ENCODE measurements at regions not wholly inside any gene's neighbourhood (a gene's known extent, or its start where the extent isn't known, plus 50 kb on each side); places are given as distances from the start of the nearest gene placed in this dataset.
A peak's percentile ranks its signal among the peaks of the same experiment; 100 is the strongest.

- in situ Hi-C loops (cut with MboI) (no loop called here), intact Hi-C loops (cut with micrococcal nuclease) (loop anchor here (5.0 kb wide), 1 partner anchor 91 kb away; no protein-coding TSS in a partner anchor)
- CTCF ChIA-PET (ENCODE audit: low intra/inter-chr PET ratio): interaction anchor here (1.5 kb wide), 1 partner anchor 91 kb away, joined by 5 read pairs; no protein-coding TSS in a partner anchor
- WGBS (ENCODE audit: insufficient coverage, low coverage, missing lambda C conversion rate): 2% methylated on average over 11 of the region's 11 CpGs
- Histone ChIP-seq H3K9me1 (ENCODE audit: control insufficient read depth, insufficient read depth, low read length) (no peaks in the 10 kb centered on the region), H3K9ac (ENCODE audit: insufficient read depth in 1 of 2, low read depth in 2 of 2, low read length in 2 of 2) (no peak overlapping the region), H4K20me1 (replicated peaks; ENCODE audit: control insufficient read depth, insufficient read depth, low read length) (no peaks in the 10 kb centered on the region), H3K9me3 (replicated peaks; ENCODE audit: control insufficient read depth, insufficient read depth, low read depth, low read length) (no peaks in the 10 kb centered on the region), H3K79me2 (ENCODE audit: control insufficient read depth, insufficient read depth, low read length) (no peaks in the 10 kb centered on the region), H3K27ac (ENCODE audit: extremely low read depth, low read depth, low read length) (no peak overlapping the region), H3K4me1 (replicated peaks in 1 of 2; ENCODE audit: control insufficient read depth in 2 of 2, insufficient read depth in 2 of 2, low read length in 2 of 2) (no peaks in the 10 kb centered on the region), H2AFZ (ENCODE audit: low read depth, low read length) (no peak overlapping the region), H3K36me3 (ENCODE audit: control insufficient read depth, insufficient read depth, low read length) (no peaks in the 10 kb centered on the region), H3K4me3 (no peak overlapping the region), H3K27me3 (ENCODE audit: control insufficient read depth in 2 of 2, insufficient read depth in 2 of 2, low read length in 2 of 2) (no peaks in the 10 kb centered on the region), H3K4me2 (ENCODE audit: insufficient read depth, low read length) (no peak overlapping the region)
- no TSS peak for BruUV-seq (replicated peaks)
- DNase-seq (ENCODE audit: extremely low read depth in 1 of 4, low spot score in 3 of 4) (peak; percentile 35 to 63 (median 50)), FAIRE-seq (peak; percentile 73), ATAC-seq (peak; percentile 99)
- POLR2A ChIA-PET: no interaction called here
- TF ChIP-seq GTF2F1 (IDR thresholded peaks at IDR 0.05; ENCODE audit: low read depth, low read length) (no peak), SMC3 (conservative IDR thresholded peaks at IDR 0.05; ENCODE audit: insufficient read depth, low read depth, low read length) (peak; percentile 43; the same call in 1 of the 2 replicates), E2F3 (CRISPR knock-in tag; IDR thresholded peaks at IDR 0.05) (no peak), REST (IDR thresholded peaks at IDR 0.05; ENCODE audit: borderline replicate concordance) (0 out of 2 replicates have a peak, but pooled peaks have one; percentile 5), REST (CRISPR knock-in tag; IDR thresholded peaks at IDR 0.05; ENCODE audit: low read depth) (no peak), PBX2 (CRISPR knock-in tag; IDR thresholded peaks at IDR 0.05; ENCODE audit: low read depth) (no peak), PBX2 (tag; conservative IDR thresholded peaks at IDR 0.05; ENCODE audit: low read depth) (peak; percentile 36), E2F5 (CRISPR knock-in tag; IDR thresholded peaks at IDR 0.05) (no peak), SPI1 (IDR thresholded peaks at IDR 0.05; ENCODE audit: borderline replicate concordance, low read depth, low read length) (0 out of 2 replicates have a peak, but pooled peaks have one; percentile 33), RAD51 (IDR thresholded peaks at IDR 0.05; ENCODE audit: borderline replicate concordance, low read depth) (no peak)
These were observed 197.7 kb downstream of the FAXC start for GRCh38 chr6:99151634-99152346.

Data from K562 (cell line).